Panc1 (cell line): ENCODE measurements at regions not wholly inside any gene's neighbourhood (a gene's known extent, or its start where the extent isn't known, plus 50 kb on each side); places are given as distances from the start of the nearest gene placed in this dataset.
A peak's percentile ranks its signal among the peaks of the same experiment; 100 is the strongest.

ENCODE experiments used
- ATAC-seq: fragments of 200-7000 bp; cut with Tn5 transposase; 2 replicates; pipeline ENCODE4 v1.9.1; 2020; ENCODE audit warnings: mild to moderate bottlenecking, moderate library complexity
- BruUV-seq: library from RNA; stranded (reverse); fragments of 400-500 nt; replicated peaks from 2 replicates; lab custom pipeline; 2021; lab: Mats Ljungman, UMichigan
- CTCF ChIA-PET: fragments of 300-600 bp; sonication (Branson Sonifier 250); formaldehyde crosslinking; loops from one replicate; lab custom pipeline; 2022; ENCODE audit warnings: antibody characterized with exemption; lab: Charles Lee
- POLR2A ChIA-PET: fragments of 300-600 bp; sonication (Branson Sonifier 250); formaldehyde crosslinking; loops from one replicate; lab custom pipeline; 2022; ENCODE audit warnings: antibody characterized with exemption; lab: Charles Lee
- DNase-seq: peaks from one replicate; pipeline ENCODE4 v3.0.0-alpha.2; 2010; ENCODE audit warnings: low read depth, low spot score
- H3K27ac ChIP-seq: 2 replicates; pipeline ENCODE4 v1.5.1; 2011; ENCODE audit warnings: mild to moderate bottlenecking, low read length, inconsistent platforms
- H3K27me3 ChIP-seq: fragments of 200-500 bp; sonication (Bioruptor generic); 2 replicates; pipeline ENCODE4 v1.6.0; 2014; ENCODE audit warnings: low read length, inconsistent platforms; ENCODE audit not compliant: control insufficient read depth, insufficient read depth
- H3K36me3 ChIP-seq: fragments of 200-500 bp; sonication (Bioruptor generic); 2 replicates; pipeline ENCODE4 v1.5.1; 2014; ENCODE audit warnings: inconsistent platforms, mild to moderate bottlenecking, low read length, moderate library complexity; ENCODE audit not compliant: control insufficient read depth, insufficient read depth
- H3K4me1 ChIP-seq: 2 replicates; pipeline ENCODE4 v1.5.1; 2011; ENCODE audit warnings: inconsistent platforms, mild to moderate bottlenecking, low read length, moderate library complexity; ENCODE audit not compliant: control insufficient read depth, insufficient read depth
- H3K4me3 ChIP-seq, 2 experiments: 2 replicates each; pipeline ENCODE4 v1.5.1; 2011 to 2012; ENCODE audit warnings: low read depth in 2 of 2, low read length in 2 of 2, mild to moderate bottlenecking in 2 of 2, inconsistent platforms in 1 of 2, moderate library complexity in 1 of 2
- H3K9me3 ChIP-seq: fragments of 200-500 bp; sonication (Bioruptor generic); 2 replicates; pipeline ENCODE4 v1.5.1; 2014; ENCODE audit warnings: low read depth, mild to moderate bottlenecking, inconsistent platforms, low read length, moderate library complexity; ENCODE audit not compliant: control insufficient read depth, insufficient read depth
- POLR2AphosphoS5 ChIP-seq: IDR thresholded peaks from 2 replicates; pipeline ENCODE4 v1.6.1; 2012; ENCODE audit warnings: mild to moderate bottlenecking, low read depth, low read length, moderate library complexity
- SIN3A ChIP-seq: IDR thresholded peaks from 2 replicates; pipeline ENCODE4 v1.6.1; 2012; ENCODE audit warnings: low read depth, mild to moderate bottlenecking, low read length, moderate library complexity, borderline replicate concordance; ENCODE audit not compliant: insufficient read depth
- TCF7L2 ChIP-seq: IDR thresholded peaks from 2 replicates; pipeline ENCODE4 v1.6.1; 2011; ENCODE audit warnings: mild to moderate bottlenecking, low read depth, low read length, inconsistent platforms
- in situ Hi-C: cut with HindIII; loops from 2 replicates; pipeline ENCODE4 v1.10.0; 2016; ENCODE audit warnings: low sequenced_read_pairs, low pct_unique_long_range_greater_than_20kb
- intact Hi-C: fragments of 100-400 bp; cut with micrococcal nuclease; formaldehyde crosslinking; loops from one replicate; pipeline ENCODE4 v1.10.0; 2022; ENCODE audit not compliant: unreplicated experiment
- TF ChIP-seq, protein P1 (sequence below): fragments of 450-650 bp; IDR thresholded peaks from 2 replicates; pipeline ENCODE4 v1.5.1; 2017; ENCODE audit warnings: mild to moderate bottlenecking
- TF ChIP-seq, protein P2 (sequence below), 2 experiments: IDR thresholded peaks; 2 replicates each; pipeline ENCODE4 v1.6.1; 2011 to 2012; ENCODE audit warnings: low read depth in 2 of 2, control low read depth in 1 of 2, low read length in 1 of 2, mild to moderate bottlenecking in 1 of 2, moderate library complexity in 1 of 2; ENCODE audit not compliant: insufficient read depth in 1 of 2

GRCh38 chr4:125750399-125750798 lies 435.6 kb downstream of the FAT4 start:
- no peak; the same call in 1 of the 2 replicates for ATAC-seq
- H3K36me3 ChIP-seq, result no peaks in the 10 kb centered on the region
- intact Hi-C loops, result no loop called here
- BruUV-seq, result no TSS peak
- H3K9me3 ChIP-seq, result no peaks in the 10 kb centered on the region; the same call in 1 of the 2 replicates
- DNase-seq, result no peak
- no peaks in the 10 kb centered on the region for H3K27me3 ChIP-seq
- no peaks in the 10 kb centered on the region; the same call in 1 of the 2 replicates for H3K4me1 ChIP-seq
- POLR2A ChIA-PET, result no interaction called here
- CTCF ChIA-PET, result no interaction called here
- in situ Hi-C loops, result no loop called here
- peak overlapping the region; percentile 61; the same call in 1 of the 2 replicates for H3K27ac ChIP-seq
- TF ChIP-seq POLR2AphosphoS5, result no peak
- TF ChIP-seq, protein P1, sequence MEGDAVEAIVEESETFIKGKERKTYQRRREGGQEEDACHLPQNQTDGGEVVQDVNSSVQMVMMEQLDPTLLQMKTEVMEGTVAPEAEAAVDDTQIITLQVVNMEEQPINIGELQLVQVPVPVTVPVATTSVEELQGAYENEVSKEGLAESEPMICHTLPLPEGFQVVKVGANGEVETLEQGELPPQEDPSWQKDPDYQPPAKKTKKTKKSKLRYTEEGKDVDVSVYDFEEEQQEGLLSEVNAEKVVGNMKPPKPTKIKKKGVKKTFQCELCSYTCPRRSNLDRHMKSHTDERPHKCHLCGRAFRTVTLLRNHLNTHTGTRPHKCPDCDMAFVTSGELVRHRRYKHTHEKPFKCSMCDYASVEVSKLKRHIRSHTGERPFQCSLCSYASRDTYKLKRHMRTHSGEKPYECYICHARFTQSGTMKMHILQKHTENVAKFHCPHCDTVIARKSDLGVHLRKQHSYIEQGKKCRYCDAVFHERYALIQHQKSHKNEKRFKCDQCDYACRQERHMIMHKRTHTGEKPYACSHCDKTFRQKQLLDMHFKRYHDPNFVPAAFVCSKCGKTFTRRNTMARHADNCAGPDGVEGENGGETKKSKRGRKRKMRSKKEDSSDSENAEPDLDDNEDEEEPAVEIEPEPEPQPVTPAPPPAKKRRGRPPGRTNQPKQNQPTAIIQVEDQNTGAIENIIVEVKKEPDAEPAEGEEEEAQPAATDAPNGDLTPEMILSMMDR, result no peak
- no peak for TF ChIP-seq TCF7L2
- TF ChIP-seq, protein P2, sequence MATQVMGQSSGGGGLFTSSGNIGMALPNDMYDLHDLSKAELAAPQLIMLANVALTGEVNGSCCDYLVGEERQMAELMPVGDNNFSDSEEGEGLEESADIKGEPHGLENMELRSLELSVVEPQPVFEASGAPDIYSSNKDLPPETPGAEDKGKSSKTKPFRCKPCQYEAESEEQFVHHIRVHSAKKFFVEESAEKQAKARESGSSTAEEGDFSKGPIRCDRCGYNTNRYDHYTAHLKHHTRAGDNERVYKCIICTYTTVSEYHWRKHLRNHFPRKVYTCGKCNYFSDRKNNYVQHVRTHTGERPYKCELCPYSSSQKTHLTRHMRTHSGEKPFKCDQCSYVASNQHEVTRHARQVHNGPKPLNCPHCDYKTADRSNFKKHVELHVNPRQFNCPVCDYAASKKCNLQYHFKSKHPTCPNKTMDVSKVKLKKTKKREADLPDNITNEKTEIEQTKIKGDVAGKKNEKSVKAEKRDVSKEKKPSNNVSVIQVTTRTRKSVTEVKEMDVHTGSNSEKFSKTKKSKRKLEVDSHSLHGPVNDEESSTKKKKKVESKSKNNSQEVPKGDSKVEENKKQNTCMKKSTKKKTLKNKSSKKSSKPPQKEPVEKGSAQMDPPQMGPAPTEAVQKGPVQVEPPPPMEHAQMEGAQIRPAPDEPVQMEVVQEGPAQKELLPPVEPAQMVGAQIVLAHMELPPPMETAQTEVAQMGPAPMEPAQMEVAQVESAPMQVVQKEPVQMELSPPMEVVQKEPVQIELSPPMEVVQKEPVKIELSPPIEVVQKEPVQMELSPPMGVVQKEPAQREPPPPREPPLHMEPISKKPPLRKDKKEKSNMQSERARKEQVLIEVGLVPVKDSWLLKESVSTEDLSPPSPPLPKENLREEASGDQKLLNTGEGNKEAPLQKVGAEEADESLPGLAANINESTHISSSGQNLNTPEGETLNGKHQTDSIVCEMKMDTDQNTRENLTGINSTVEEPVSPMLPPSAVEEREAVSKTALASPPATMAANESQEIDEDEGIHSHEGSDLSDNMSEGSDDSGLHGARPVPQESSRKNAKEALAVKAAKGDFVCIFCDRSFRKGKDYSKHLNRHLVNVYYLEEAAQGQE (IDR thresholded peaks at IDR 0.05; ENCODE audit: insufficient read depth in 1 of 2, low read depth in 2 of 2, low read length in 1 of 2), result no peak
- no peak for TF ChIP-seq SIN3A
- H3K4me3 ChIP-seq, result no peak overlapping the region

DNA sequence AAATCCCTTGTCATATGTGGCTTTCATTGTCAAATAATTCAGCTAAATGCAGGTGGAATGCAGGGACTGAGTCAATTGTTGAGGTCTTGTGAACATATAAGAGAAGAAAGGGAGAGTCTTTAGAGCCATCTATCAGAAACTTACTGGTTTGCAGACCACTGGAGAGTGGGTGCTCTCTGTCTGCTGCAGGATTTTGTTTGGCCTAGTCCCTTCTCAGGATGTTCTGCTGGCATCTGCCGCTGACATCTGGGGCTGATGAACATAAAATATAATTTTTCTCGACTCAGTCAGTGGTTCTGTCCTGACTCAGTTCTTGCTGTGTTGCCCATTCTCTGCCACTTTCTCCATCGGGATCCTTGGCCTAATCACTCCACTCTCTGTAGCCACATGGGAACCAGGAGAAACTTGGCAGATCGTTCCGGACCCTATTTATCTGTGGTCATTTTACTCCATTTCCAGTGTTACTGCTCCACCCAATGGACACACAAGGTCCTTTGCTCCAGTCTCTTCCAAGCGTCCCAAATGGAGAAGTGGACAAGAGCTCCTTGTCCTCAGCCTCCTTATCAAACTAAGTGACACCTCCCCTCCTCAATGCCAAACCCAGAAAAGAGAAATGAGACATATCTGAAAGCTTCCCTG lies 436.2 kb downstream of the FAT4 start:
- POLR2A ChIA-PET, result no interaction called here
- ATAC-seq, result peak; percentile 98
- no TSS peak for BruUV-seq
- H3K27ac ChIP-seq, result peak overlapping the region; percentile 61
- in situ Hi-C loops, result no loop called here
- no peak overlapping the region for H3K4me3 ChIP-seq
- no peaks in the 10 kb centered on the region; the same call in 1 of the 2 replicates for H3K9me3 ChIP-seq
- TF ChIP-seq, protein P1, result peak; percentile 72
- TF ChIP-seq, protein P2 (IDR thresholded peaks at IDR 0.05; ENCODE audit: insufficient read depth in 1 of 2, low read depth in 2 of 2, low read length in 1 of 2), result no peak
- CTCF ChIA-PET, result interaction anchor here (0.6 to 1.0 kb wide), 3 partner anchors 12 to 436 kb away, joined by 3 to 6 read pairs (median 3); partner anchors contain the start of gene FAT4
- intact Hi-C loops, result loop anchor here (1.0 kb wide), 1 partner anchor 438 kb away; no protein-coding TSS in a partner anchor
- DNase-seq, result no peak
- no peaks in the 10 kb centered on the region; the same call in 1 of the 2 replicates for H3K4me1 ChIP-seq
- H3K36me3 ChIP-seq, result no peaks in the 10 kb centered on the region
- H3K27me3 ChIP-seq, result no peaks in the 10 kb centered on the region
